ENCODE measurements at regions not wholly inside any gene's neighbourhood (a gene's known extent, or its start where the extent isn't known, plus 50 kb on each side); places are given as distances from the start of the nearest gene placed in this dataset.

DNA sequence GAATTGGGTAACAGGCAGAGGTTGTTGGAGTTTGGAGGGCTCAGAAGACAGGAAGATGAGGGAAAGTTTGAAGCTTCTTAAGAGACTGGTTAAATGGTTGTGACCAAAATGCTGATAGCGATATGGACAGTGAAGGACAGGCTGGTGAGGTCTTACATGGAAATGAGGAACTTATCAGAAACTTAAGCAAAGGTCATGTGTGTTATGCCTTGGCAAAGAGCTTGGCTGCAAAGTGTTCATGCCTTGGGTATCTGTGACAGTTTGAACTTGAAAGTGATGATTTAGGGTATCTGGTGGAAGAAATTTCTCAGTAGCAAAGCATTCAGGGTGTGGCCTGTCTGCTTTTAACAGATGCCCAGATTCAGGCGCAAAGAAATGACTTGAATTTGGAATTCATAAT lies 64.5 kb upstream of the EEPD1 start:
- intact Hi-C loops (cut with micrococcal nuclease): no loop called here
- no peak for TF ChIP-seq RCOR1 (IDR thresholded peaks at IDR 0.05; ENCODE audit: insufficient replicate concordance, low read length)
- Histone ChIP-seq H3K79me1 (ENCODE audit: low read depth in 1 of 2, low read length in 2 of 2) (no peaks in the 10 kb centered on the region), H3K4ac (ENCODE audit: low read depth, low read length) (no peak overlapping the region), H4K91ac (ENCODE audit: insufficient read depth, low read depth, low read length) (no peak overlapping the region), H3K27ac (ENCODE audit: insufficient read depth, low read length) (no peak overlapping the region), H2BK20ac (ENCODE audit: low read depth, low read length) (no peak overlapping the region), H3K9me3 (ENCODE audit: control insufficient read depth, insufficient read depth, low read length) (peaks cover 3% of the 10 kb centered on the region), H3K14ac (replicated peaks; ENCODE audit: low read depth, low read length) (no peak overlapping the region), H3K4me1 (ENCODE audit: control insufficient read depth, insufficient read depth, low read length) (no peaks in the 10 kb centered on the region), H3K9ac (ENCODE audit: low read depth, low read length) (no peak overlapping the region), H3K4me3 (ENCODE audit: insufficient read depth, low read depth, low read length) (no peak overlapping the region), H4K8ac (ENCODE audit: low read depth in 2 of 2, low read length in 2 of 2) (no peak overlapping the region), H4K5ac (ENCODE audit: low read depth, low read length) (no peak overlapping the region), H2AK5ac (ENCODE audit: low read depth, low read length) (no peak overlapping the region), H4K20me1 (ENCODE audit: insufficient read depth, low read length) (no peaks in the 10 kb centered on the region), H3K4me2 (ENCODE audit: low read depth, low read length) (no peak overlapping the region), H2AFZ (replicated peaks; ENCODE audit: low read length, poor library complexity) (no peak overlapping the region), H2BK15ac (ENCODE audit: low read depth, low read length) (no peak overlapping the region), H2BK120ac (ENCODE audit: low read depth, low read length) (no peak overlapping the region), H3K9me1 (ENCODE audit: insufficient read depth, low read length) (no peaks in the 10 kb centered on the region; the same call in 1 of the 2 replicates), H2BK5ac (ENCODE audit: low read depth, low read length, poor library complexity, severe bottlenecking) (no peak overlapping the region), H3K56ac (ENCODE audit: extremely low read depth, insufficient read depth, low read length) (no peak overlapping the region), H3K18ac (ENCODE audit: low read depth, low read length) (no peak overlapping the region), H3K23ac (ENCODE audit: low read depth, low read length) (no peak overlapping the region), H2AK9ac (replicated peaks; ENCODE audit: low read depth, low read length, poor library complexity) (no peak overlapping the region), H3K36me3 (ENCODE audit: control insufficient read depth, insufficient read depth, low read length) (no peaks in the 10 kb centered on the region), H3K27me3 (ENCODE audit: control insufficient read depth, insufficient read depth, low read length) (peaks cover 12% of the 10 kb centered on the region)
- ATAC-seq (ENCODE audit: low read depth) (no peak), DNase-seq (no peak)
- no TSS peak for BruUV-seq (replicated peaks)
- WGBS, 2 experiments (ENCODE audit: extremely low coverage in 2 of 2, insufficient read length in 1 of 2): 89% methylated on average over 1 of the region's 2 CpGs; no CpG with 5 or more reads in 1 of the 2 experiments
- dilution Hi-C loops (cut with HindIII; ENCODE audit: low sequenced_read_pairs, unreplicated experiment): no loop called here
- in situ Hi-C loops (cut with MboI; ENCODE audit: low sequenced_read_pairs): no loop called here
- CTCF ChIA-PET: no interaction called here
- POLR2A ChIA-PET (ENCODE audit: unreplicated experiment): no interaction called here
